ENCODE measurements at regions not wholly inside any gene's neighbourhood (a gene's known extent, or its start where the extent isn't known, plus 50 kb on each side); places are given as distances from the start of the nearest gene placed in this dataset.

DNA sequence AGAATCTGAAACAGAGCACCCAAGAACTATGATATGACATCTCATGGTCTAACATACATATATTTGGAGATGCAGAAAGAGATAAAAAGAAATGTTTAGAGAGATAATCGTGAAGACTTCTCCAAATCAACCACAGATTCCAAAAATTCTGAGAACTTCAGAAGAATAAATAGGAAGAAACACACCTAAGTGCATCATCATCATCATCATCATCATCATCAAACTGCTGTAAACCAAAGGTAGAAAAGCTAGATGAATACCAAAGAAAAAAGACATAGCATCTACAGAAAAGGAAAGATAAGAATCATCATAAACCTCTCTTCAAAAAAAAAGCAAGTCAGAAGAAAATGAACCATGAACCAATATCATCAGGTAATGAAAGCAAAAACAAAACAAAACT lies 124.2 kb downstream of the PPP1R3A start:
- no peaks in the 10 kb centered on the region for H3K36me3 ChIP-seq
- 58 to 63% methylated on average over 1 of the region's 1 CpG for WGBS, 2 donors (ENCODE audit: low coverage in 1 of 2)
- in situ Hi-C loops (cut with MboI; ENCODE audit: low pct_ligation_motif_present in 1 of 4, low pct_unique_long_range_greater_than_20kb in 1 of 4, low sequenced_read_pairs in 3 of 4) (no loop called here), intact Hi-C loops (cut with DNase I; ENCODE audit: low total_unique reads) (no loop called here)
- H3K27me3 ChIP-seq: no peaks in the 10 kb centered on the region
- no peak for DNase-seq
- H3K4me3 ChIP-seq: no peak overlapping the region
- no peaks in the 10 kb centered on the region for H3K9me3 ChIP-seq
- no peak overlapping the region for H3K27ac ChIP-seq
- no peak for TF ChIP-seq POLR2AphosphoS5 (IDR thresholded peaks at IDR 0.05)
- TF ChIP-seq, protein P1, sequence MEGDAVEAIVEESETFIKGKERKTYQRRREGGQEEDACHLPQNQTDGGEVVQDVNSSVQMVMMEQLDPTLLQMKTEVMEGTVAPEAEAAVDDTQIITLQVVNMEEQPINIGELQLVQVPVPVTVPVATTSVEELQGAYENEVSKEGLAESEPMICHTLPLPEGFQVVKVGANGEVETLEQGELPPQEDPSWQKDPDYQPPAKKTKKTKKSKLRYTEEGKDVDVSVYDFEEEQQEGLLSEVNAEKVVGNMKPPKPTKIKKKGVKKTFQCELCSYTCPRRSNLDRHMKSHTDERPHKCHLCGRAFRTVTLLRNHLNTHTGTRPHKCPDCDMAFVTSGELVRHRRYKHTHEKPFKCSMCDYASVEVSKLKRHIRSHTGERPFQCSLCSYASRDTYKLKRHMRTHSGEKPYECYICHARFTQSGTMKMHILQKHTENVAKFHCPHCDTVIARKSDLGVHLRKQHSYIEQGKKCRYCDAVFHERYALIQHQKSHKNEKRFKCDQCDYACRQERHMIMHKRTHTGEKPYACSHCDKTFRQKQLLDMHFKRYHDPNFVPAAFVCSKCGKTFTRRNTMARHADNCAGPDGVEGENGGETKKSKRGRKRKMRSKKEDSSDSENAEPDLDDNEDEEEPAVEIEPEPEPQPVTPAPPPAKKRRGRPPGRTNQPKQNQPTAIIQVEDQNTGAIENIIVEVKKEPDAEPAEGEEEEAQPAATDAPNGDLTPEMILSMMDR (IDR thresholded peaks at IDR 0.05): no peak
- no peak for TF ChIP-seq POLR2A (IDR thresholded peaks at IDR 0.05)
- TF ChIP-seq EP300 (IDR thresholded peaks at IDR 0.05; ENCODE audit: low read depth): no peak
- H3K4me1 ChIP-seq: no peaks in the 10 kb centered on the region

DNA sequence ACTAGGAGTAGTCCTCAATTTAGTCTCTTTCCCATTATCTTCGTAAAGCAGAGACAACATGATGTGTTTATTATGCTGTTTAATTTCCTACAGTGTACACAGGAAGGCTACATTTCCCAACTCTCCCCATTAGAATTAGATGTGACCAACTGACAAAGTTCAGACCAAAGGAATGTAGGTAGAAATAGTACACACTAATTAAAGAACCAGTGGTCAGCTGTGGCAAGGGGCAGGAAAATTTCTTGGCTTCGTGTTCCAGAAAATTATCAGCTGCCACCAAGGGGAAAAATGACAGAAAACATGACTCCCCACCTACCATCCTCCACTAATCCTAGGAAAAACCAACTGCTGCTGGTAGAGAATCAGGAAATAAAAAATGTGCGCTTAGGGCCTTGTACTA lies 125.6 kb downstream of the PPP1R3A start:
- no peak overlapping the region for H3K27ac ChIP-seq
- intact Hi-C loops (cut with DNase I; ENCODE audit: low total_unique reads): no loop called here
- TF ChIP-seq POLR2A (IDR thresholded peaks at IDR 0.05) (no peak), POLR2AphosphoS5 (IDR thresholded peaks at IDR 0.05) (no peak)
- in situ Hi-C loops (cut with MboI; ENCODE audit: low pct_ligation_motif_present in 1 of 4, low pct_unique_long_range_greater_than_20kb in 1 of 4, low sequenced_read_pairs in 3 of 4): no loop called here
- no peak overlapping the region for H3K4me3 ChIP-seq
- H3K36me3 ChIP-seq: no peaks in the 10 kb centered on the region
- H3K4me1 ChIP-seq: no peaks in the 10 kb centered on the region
- H3K9me3 ChIP-seq: no peaks in the 10 kb centered on the region
- no peak for DNase-seq
- WGBS, 2 donors (ENCODE audit: low coverage in 1 of 2): 68 to 71% methylated on average over 3 of the region's 3 CpGs
- no peaks in the 10 kb centered on the region for H3K27me3 ChIP-seq

DNA sequence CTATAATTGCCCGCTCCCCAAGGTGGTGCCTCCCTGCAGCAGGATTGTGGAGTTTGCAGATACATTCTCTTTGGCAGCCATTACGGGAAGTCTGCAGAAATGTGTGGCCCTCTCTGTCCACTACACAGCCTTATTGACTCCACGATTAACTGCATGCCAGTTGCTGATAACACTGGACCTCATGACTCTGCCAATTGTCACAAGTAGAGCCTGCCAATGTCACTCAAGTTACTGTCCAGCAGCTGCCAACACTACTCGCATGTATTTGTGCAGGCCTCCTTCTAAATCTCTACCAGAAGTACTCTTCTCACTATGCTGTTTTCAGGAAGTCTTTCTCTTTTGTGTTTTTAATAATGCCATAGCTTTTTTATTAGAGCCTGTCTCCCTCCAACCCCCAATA lies 128.8 kb downstream of the PPP1R3A start:
- no peak overlapping the region for H3K27ac ChIP-seq
- WGBS, 2 donors (ENCODE audit: low coverage in 1 of 2): 79 to 88% methylated on average over 4 of the region's 4 CpGs
- no peaks in the 10 kb centered on the region for H3K27me3 ChIP-seq
- TF ChIP-seq, protein P1 (IDR thresholded peaks at IDR 0.05): no peak
- TF ChIP-seq EP300 (IDR thresholded peaks at IDR 0.05; ENCODE audit: low read depth) (no peak), POLR2AphosphoS5 (IDR thresholded peaks at IDR 0.05) (no peak), POLR2A (IDR thresholded peaks at IDR 0.05) (no peak)
- intact Hi-C loops (cut with DNase I; ENCODE audit: low total_unique reads) (no loop called here), in situ Hi-C loops (cut with MboI; ENCODE audit: low pct_ligation_motif_present in 1 of 4, low pct_unique_long_range_greater_than_20kb in 1 of 4, low sequenced_read_pairs in 3 of 4) (no loop called here)
- no peaks in the 10 kb centered on the region for H3K36me3 ChIP-seq
- H3K4me3 ChIP-seq: no peak overlapping the region
- H3K9me3 ChIP-seq: no peaks in the 10 kb centered on the region
- H3K4me1 ChIP-seq: no peaks in the 10 kb centered on the region
- no peak for DNase-seq

DNA sequence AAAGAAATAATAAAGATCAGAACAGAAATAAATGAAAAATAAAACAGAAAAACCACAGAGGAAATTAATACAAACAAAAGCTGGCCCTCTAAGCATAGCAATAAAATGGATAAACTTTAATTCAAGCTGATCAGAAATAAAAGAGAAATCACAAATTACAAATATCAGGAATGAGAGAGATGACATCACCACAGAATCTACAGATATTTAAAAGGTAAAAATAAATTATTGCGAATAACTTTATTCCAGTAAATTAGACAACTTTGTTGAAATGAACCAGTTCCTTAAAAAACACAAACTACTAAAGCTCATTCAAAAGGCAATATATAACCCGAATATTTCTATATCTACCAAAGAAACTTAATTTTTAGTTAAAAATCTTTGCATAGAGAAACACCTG lies 131.7 kb downstream of the PPP1R3A start:
- Histone ChIP-seq H3K27me3 (no peaks in the 10 kb centered on the region), H3K4me3 (no peak overlapping the region), H3K9me3 (no peaks in the 10 kb centered on the region), H3K27ac (no peak overlapping the region), H3K36me3 (no peaks in the 10 kb centered on the region), H3K4me1 (no peaks in the 10 kb centered on the region)
- TF ChIP-seq, protein P1 (IDR thresholded peaks at IDR 0.05): no peak
- TF ChIP-seq POLR2AphosphoS5 (IDR thresholded peaks at IDR 0.05) (no peak), POLR2A (IDR thresholded peaks at IDR 0.05) (no peak), EP300 (IDR thresholded peaks at IDR 0.05; ENCODE audit: low read depth) (no peak)
- 72 to 79% methylated on average over 2 of the region's 2 CpGs for WGBS, 2 donors (ENCODE audit: low coverage in 1 of 2)
- in situ Hi-C loops (cut with MboI; ENCODE audit: low pct_ligation_motif_present in 1 of 4, low pct_unique_long_range_greater_than_20kb in 1 of 4, low sequenced_read_pairs in 3 of 4): no loop called here
- intact Hi-C loops (cut with DNase I; ENCODE audit: low total_unique reads): no loop called here
- DNase-seq: no peak

DNA sequence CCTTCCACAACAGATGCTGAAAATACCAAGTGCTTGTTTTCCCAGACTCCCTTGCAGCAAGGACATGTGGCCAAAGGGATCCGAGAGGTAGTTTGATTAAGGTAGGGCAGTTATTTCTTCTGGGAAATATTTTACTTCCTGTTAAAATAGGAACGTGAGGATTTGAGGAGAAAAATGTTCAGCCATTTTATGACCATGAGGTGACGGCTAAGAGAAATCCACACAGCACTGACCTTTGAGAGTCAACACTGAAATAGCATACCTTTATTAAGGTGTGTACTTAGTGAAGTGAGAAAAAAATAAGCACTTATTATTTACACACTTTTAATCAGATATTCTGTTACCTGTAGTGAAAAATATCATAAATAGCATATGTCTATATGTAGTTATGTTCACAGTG lies 133.9 kb downstream of the PPP1R3A start:
- DNase-seq: no peak
- 44 to 53% methylated on average over 3 of the region's 3 CpGs for WGBS, 2 donors (ENCODE audit: low coverage in 1 of 2)
- no peak for TF ChIP-seq POLR2AphosphoS5 (IDR thresholded peaks at IDR 0.05)
- no peak for TF ChIP-seq EP300 (IDR thresholded peaks at IDR 0.05; ENCODE audit: low read depth)
- TF ChIP-seq, protein P1 (IDR thresholded peaks at IDR 0.05): no peak
- no peak for TF ChIP-seq POLR2A (IDR thresholded peaks at IDR 0.05)

More for the DNA sequence above, 133.9 kb downstream of the PPP1R3A start:
- in situ Hi-C loops (cut with MboI; ENCODE audit: low pct_ligation_motif_present in 1 of 4, low pct_unique_long_range_greater_than_20kb in 1 of 4, low sequenced_read_pairs in 3 of 4) (no loop called here), intact Hi-C loops (cut with DNase I; ENCODE audit: low total_unique reads) (no loop called here)
- Histone ChIP-seq H3K27me3 (no peaks in the 10 kb centered on the region), H3K27ac (no peak overlapping the region), H3K4me1 (no peaks in the 10 kb centered on the region), H3K4me3 (no peak overlapping the region), H3K9me3 (no peaks in the 10 kb centered on the region), H3K36me3 (no peaks in the 10 kb centered on the region)

Measured in transverse colon (tissue), 4 donors.